Neural cell (in vitro differentiated cells): ENCODE measurements at regions not wholly inside any gene's neighbourhood (a gene's known extent, or its start where the extent isn't known, plus 50 kb on each side); places are given as distances from the start of the nearest gene placed in this dataset.

Experiments
- H2AFZ ChIP-seq: fragments of 200-600, 300-800 bp; sonication (generic), shearing (Covaris generic); 2 replicates; pipeline ENCODE4 v1.6.0; 2014; ENCODE audit warnings: low read depth, mild to moderate bottlenecking, antibody characterized with exemption, low read length, moderate library complexity
- H3F3A ChIP-seq: fragments of 200-600 bp; shearing (Covaris generic); 2 replicates; pipeline ENCODE4 v1.6.1; 2016; ENCODE audit warnings: mild to moderate bottlenecking, moderate library complexity, mixed read lengths, antibody characterized with exemption, low read length; ENCODE audit not compliant: insufficient read depth, poor library complexity, severe bottlenecking
- H3K27ac ChIP-seq: fragments of 200-600, 300-800 bp; sonication (generic), shearing (Covaris generic); 2 replicates; pipeline ENCODE4 v1.5.1; 2014; ENCODE audit warnings: mild to moderate bottlenecking, low read length, moderate library complexity
- H3K27me3 ChIP-seq: fragments of 300-800, 200-600 bp; sonication (generic), shearing (Covaris generic); 2 replicates; pipeline ENCODE4 v1.6.0; 2014; ENCODE audit warnings: mild to moderate bottlenecking, low read depth, low read length, moderate library complexity; ENCODE audit not compliant: insufficient read depth
- H3K36me3 ChIP-seq: fragments of 300-800, 200-600 bp; sonication (generic), shearing (Covaris generic); 2 replicates; pipeline ENCODE4 v1.5.1; 2014; ENCODE audit warnings: mild to moderate bottlenecking, antibody characterized with exemption, low read length, moderate library complexity; ENCODE audit not compliant: insufficient read depth
- H3K4me2 ChIP-seq: fragments of 300-800, 200-600 bp; sonication (generic), shearing (Covaris generic); 2 replicates; pipeline ENCODE4 v1.6.0; 2014; ENCODE audit warnings: mild to moderate bottlenecking, low read length
- H3K4me3 ChIP-seq: fragments of 300-800, 200-600 bp; sonication (generic), shearing (Covaris generic); 2 replicates; pipeline ENCODE4 v1.5.1; 2014; ENCODE audit warnings: mild to moderate bottlenecking, low read length, moderate library complexity
- H3K79me2 ChIP-seq: fragments of 200-600 bp; shearing (Covaris generic); replicated peaks from 2 replicates; pipeline ENCODE4 v1.6.0; 2014; ENCODE audit warnings: mild to moderate bottlenecking, low read length, moderate library complexity; ENCODE audit not compliant: insufficient read depth
- H3K9ac ChIP-seq: fragments of 300-800, 200-600 bp; sonication (generic), shearing (Covaris generic); 2 replicates; pipeline ENCODE4 v1.6.1; 2016; ENCODE audit warnings: mild to moderate bottlenecking, low read length, mixed read lengths
- H3K9me2 ChIP-seq: fragments of 200-600 bp; shearing (Covaris generic); 2 replicates; pipeline ENCODE4 v1.6.1; 2016; ENCODE audit warnings: mild to moderate bottlenecking, low read length, mixed read lengths; ENCODE audit not compliant: insufficient read depth
- H3K9me3 ChIP-seq: fragments of 200-600, 300-800 bp; sonication (generic), shearing (Covaris generic); 2 replicates; pipeline ENCODE4 v1.6.1; 2016; ENCODE audit warnings: mild to moderate bottlenecking, mixed run types, low read length, moderate library complexity, mixed read lengths
- H4K20me1 ChIP-seq: fragments of 200-600 bp; shearing (Covaris generic); 2 replicates; pipeline ENCODE4 v1.6.1; 2016; ENCODE audit warnings: mild to moderate bottlenecking, mixed run types; ENCODE audit not compliant: insufficient read depth
- CTCF ChIP-seq: fragments of 450-650 bp; IDR thresholded peaks from 2 replicates; pipeline ENCODE4 v1.5.1; 2014; ENCODE audit warnings: antibody characterized with exemption, mild to moderate bottlenecking, moderate library complexity; ENCODE audit not compliant: poor library complexity, severe bottlenecking
- EP300 ChIP-seq: fragments of 450-650 bp; conservative IDR thresholded peaks from 2 replicates; pipeline ENCODE4 v1.6.1; 2014; ENCODE audit warnings: antibody characterized with exemption, mild to moderate bottlenecking, moderate library complexity; ENCODE audit not compliant: poor library complexity, severe bottlenecking
- EZH2 ChIP-seq: fragments of 200-600, 300-800 bp; shearing (Covaris generic), sonication (generic); IDR thresholded peaks from 2 replicates; pipeline ENCODE4 v1.6.1; 2014; ENCODE audit warnings: antibody characterized with exemption, low read length, borderline replicate concordance, mild to moderate bottlenecking; ENCODE audit not compliant: insufficient read depth, poor library complexity, severe bottlenecking
- MXI1 ChIP-seq: fragments of 450-650 bp; conservative IDR thresholded peaks from 2 replicates; pipeline ENCODE4 v1.6.1; 2014; ENCODE audit warnings: antibody characterized with exemption, mild to moderate bottlenecking; ENCODE audit not compliant: poor library complexity, severe bottlenecking
- POLR2AphosphoS5 ChIP-seq: IDR thresholded peaks from 2 replicates; pipeline ENCODE4 v1.6.1; 2012
- RAD21 ChIP-seq: fragments of 450-650 bp; conservative IDR thresholded peaks from 2 replicates; pipeline ENCODE4 v1.6.1; 2014; ENCODE audit warnings: antibody characterized with exemption, mild to moderate bottlenecking, moderate library complexity
- SMC3 ChIP-seq: fragments of 450-650 bp; conservative IDR thresholded peaks from 2 replicates; pipeline ENCODE4 v1.6.1; 2014; ENCODE audit warnings: antibody characterized with exemption, mild to moderate bottlenecking, moderate library complexity; ENCODE audit not compliant: poor library complexity
- TAF1 ChIP-seq: IDR thresholded peaks from 2 replicates; pipeline ENCODE4 v1.6.1; 2012; ENCODE audit warnings: low read depth
- TF ChIP-seq, protein P1 (sequence below): IDR thresholded peaks from 2 replicates; pipeline ENCODE4 v1.6.1; 2012; ENCODE audit warnings: borderline replicate concordance

- H4K20me1 ChIP-seq: no peaks in the 10 kb centered on the region
- no peaks in the 10 kb centered on the region for H3K36me3 ChIP-seq
- no peaks in the 10 kb centered on the region for H3F3A ChIP-seq
- H3K79me2 ChIP-seq: no peaks in the 10 kb centered on the region
- TF ChIP-seq TAF1: no peak
- no peaks in the 10 kb centered on the region for H3K9me3 ChIP-seq
- no peak overlapping the region for H2AFZ ChIP-seq
- H3K4me2 ChIP-seq: no peak overlapping the region
- H3K9me2 ChIP-seq: no peaks in the 10 kb centered on the region
- no peak overlapping the region for H3K27ac ChIP-seq
- H3K27me3 ChIP-seq: no peaks in the 10 kb centered on the region
- no peak overlapping the region for H3K9ac ChIP-seq
- no peak overlapping the region for H3K4me3 ChIP-seq
Measured at GRCh38 chr7:46716926-46717325, 795.9 kb upstream of the IGFBP3 start.

- no peak overlapping the region for H3K27ac ChIP-seq
- H3K4me3 ChIP-seq: no peak overlapping the region
- H4K20me1 ChIP-seq: no peaks in the 10 kb centered on the region
- H3K27me3 ChIP-seq: no peaks in the 10 kb centered on the region
- H2AFZ ChIP-seq: no peak overlapping the region
- H3K9ac ChIP-seq: no peak overlapping the region
- no peaks in the 10 kb centered on the region for H3K36me3 ChIP-seq
- no peak overlapping the region for H3K4me2 ChIP-seq
- H3K79me2 ChIP-seq: no peaks in the 10 kb centered on the region
- no peaks in the 10 kb centered on the region for H3F3A ChIP-seq
- H3K9me3 ChIP-seq: no peaks in the 10 kb centered on the region
- no peaks in the 10 kb centered on the region for H3K9me2 ChIP-seq
- TF ChIP-seq CTCF (no peak), EZH2 (no peak), EP300 (no peak), TAF1 (no peak), MXI1 (no peak), SMC3 (no peak), RAD21 (no peak), POLR2AphosphoS5 (no peak)
- TF ChIP-seq, protein P1, sequence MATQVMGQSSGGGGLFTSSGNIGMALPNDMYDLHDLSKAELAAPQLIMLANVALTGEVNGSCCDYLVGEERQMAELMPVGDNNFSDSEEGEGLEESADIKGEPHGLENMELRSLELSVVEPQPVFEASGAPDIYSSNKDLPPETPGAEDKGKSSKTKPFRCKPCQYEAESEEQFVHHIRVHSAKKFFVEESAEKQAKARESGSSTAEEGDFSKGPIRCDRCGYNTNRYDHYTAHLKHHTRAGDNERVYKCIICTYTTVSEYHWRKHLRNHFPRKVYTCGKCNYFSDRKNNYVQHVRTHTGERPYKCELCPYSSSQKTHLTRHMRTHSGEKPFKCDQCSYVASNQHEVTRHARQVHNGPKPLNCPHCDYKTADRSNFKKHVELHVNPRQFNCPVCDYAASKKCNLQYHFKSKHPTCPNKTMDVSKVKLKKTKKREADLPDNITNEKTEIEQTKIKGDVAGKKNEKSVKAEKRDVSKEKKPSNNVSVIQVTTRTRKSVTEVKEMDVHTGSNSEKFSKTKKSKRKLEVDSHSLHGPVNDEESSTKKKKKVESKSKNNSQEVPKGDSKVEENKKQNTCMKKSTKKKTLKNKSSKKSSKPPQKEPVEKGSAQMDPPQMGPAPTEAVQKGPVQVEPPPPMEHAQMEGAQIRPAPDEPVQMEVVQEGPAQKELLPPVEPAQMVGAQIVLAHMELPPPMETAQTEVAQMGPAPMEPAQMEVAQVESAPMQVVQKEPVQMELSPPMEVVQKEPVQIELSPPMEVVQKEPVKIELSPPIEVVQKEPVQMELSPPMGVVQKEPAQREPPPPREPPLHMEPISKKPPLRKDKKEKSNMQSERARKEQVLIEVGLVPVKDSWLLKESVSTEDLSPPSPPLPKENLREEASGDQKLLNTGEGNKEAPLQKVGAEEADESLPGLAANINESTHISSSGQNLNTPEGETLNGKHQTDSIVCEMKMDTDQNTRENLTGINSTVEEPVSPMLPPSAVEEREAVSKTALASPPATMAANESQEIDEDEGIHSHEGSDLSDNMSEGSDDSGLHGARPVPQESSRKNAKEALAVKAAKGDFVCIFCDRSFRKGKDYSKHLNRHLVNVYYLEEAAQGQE: no peak
Measured at GRCh38 chr7:46715579-46715978, 794.5 kb upstream of the IGFBP3 start.

- Histone ChIP-seq H3K9me3 (no peaks in the 10 kb centered on the region), H2AFZ (no peak overlapping the region), H3K36me3 (no peaks in the 10 kb centered on the region), H3K4me2 (no peak overlapping the region), H3K79me2 (no peaks in the 10 kb centered on the region), H3K9ac (no peak overlapping the region), H3K27me3 (no peaks in the 10 kb centered on the region), H4K20me1 (no peaks in the 10 kb centered on the region), H3K4me3 (no peak overlapping the region), H3K27ac (no peak overlapping the region), H3F3A (no peaks in the 10 kb centered on the region), H3K9me2 (no peaks in the 10 kb centered on the region)
- TF ChIP-seq TAF1: no peak
- no peak for TF ChIP-seq RAD21
- TF ChIP-seq SMC3: no peak
- no peak for TF ChIP-seq POLR2AphosphoS5
- TF ChIP-seq, protein P1: no peak
- TF ChIP-seq EP300: no peak
- no peak for TF ChIP-seq EZH2
Measured at GRCh38 chr7:46714904-46715303, 793.8 kb upstream of the IGFBP3 start.
